ENCODE measurements at regions not wholly inside any gene's neighbourhood (a gene's known extent, or its start where the extent isn't known, plus 50 kb on each side); places are given as distances from the start of the nearest gene placed in this dataset.

DNA sequence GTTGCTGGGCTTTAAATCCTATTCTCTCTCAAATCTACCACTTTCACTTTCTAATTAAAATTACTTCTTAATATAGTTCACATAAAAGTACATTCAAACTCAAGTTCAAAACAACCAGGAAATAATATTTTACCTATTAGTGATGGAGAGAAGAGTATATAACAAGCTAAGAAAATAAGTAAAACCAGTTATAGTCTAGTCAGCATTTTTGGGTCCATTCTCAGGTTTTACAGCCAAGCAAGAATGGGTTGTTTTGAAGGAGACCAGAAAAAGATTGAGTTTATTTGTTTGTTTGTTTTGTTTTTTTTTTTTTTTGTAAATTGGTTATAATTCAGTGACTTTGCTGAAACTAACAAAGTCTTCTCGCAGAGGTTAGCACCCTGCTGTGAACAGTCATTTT is 106.3 kb upstream of the PTPRZ1 start:
- no peak for TF ChIP-seq CTCF (IDR thresholded peaks at IDR 0.05; ENCODE audit: borderline replicate concordance, insufficient read depth, low read depth, low read length)
- H3K4me3 ChIP-seq (ENCODE audit: low read depth, low read length), result no peak overlapping the region

- no peak for TF ChIP-seq CTCF (IDR thresholded peaks at IDR 0.05; ENCODE audit: borderline replicate concordance, insufficient read depth, low read depth, low read length)
- H3K4me3 ChIP-seq (ENCODE audit: low read depth, low read length), result no peak overlapping the region
Observed at GRCh38 chr7:121761399-121761798, 111.6 kb upstream of the PTPRZ1 start.

DNA sequence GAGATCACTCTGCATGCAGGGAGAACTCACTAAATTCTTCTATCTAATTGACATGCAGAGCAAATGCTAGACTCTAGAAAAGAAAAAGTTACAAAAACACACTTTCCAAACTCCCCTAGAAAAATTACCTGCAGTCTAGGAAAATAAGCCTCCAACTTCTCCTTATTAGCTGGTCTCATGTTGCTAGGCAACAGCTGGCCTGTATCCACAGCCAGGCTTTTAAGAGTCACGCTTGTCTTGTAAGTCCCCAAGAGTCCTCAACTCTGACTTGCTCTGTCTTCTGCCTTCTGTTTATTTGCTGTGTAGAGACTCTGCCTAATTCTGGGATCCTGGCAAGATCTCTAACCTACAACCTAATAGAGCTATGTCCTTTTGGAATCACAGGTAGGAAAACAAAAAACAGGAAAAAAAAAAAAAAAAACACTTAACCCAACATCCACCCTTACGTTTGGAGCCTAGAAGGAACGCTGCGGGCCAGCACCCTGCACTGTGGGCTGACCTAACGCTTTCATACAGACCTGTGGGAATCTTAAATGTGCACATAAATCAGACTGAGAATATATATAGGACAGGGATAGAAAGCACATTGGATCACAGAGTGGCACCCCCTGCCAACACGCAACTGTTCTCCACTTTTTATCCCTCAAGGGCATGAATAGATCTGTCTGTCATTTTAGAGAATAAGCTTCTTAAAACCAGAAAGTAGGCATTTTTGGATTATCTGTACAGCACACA is 117.0 kb upstream of the PTPRZ1 start:
- no peak overlapping the region for H3K4me3 ChIP-seq (ENCODE audit: low read depth, low read length)
- no peak for TF ChIP-seq CTCF (IDR thresholded peaks at IDR 0.05; ENCODE audit: borderline replicate concordance, insufficient read depth, low read depth, low read length)

GRCh38 chr7:121755286-121755685 is 117.7 kb upstream of the PTPRZ1 start:
- no peak overlapping the region for H3K4me3 ChIP-seq (ENCODE audit: low read depth, low read length)
- TF ChIP-seq CTCF (IDR thresholded peaks at IDR 0.05; ENCODE audit: borderline replicate concordance, insufficient read depth, low read depth, low read length), result no peak

- no peak overlapping the region for H3K4me3 ChIP-seq (ENCODE audit: low read depth, low read length)
- TF ChIP-seq CTCF (IDR thresholded peaks at IDR 0.05; ENCODE audit: borderline replicate concordance, insufficient read depth, low read depth, low read length), result no peak
Observed at GRCh38 chr7:121753944-121754343, 119.0 kb upstream of the PTPRZ1 start.

DNA sequence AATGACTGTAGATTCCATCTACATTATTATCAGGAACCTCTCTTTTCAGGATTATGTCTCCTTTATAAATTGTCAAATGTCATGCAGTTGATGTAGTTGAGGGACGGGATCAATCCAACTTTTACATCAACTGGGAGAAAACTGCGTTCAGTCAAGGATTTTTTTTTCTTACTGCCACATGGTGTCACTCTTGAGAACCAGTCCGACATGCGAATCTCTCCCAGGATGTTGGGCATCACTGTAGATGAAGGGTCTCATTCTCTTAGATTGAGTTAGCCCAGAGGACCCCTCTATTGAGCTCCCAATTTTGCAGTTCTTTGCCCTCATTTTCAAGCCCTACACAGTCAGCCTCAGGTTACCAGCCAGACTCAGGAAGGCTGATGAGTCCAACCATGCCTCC is 120.3 kb upstream of the PTPRZ1 start:
- no peak overlapping the region for H3K4me3 ChIP-seq (ENCODE audit: low read depth, low read length)
- TF ChIP-seq CTCF (IDR thresholded peaks at IDR 0.05; ENCODE audit: borderline replicate concordance, insufficient read depth, low read depth, low read length), result no peak

DNA sequence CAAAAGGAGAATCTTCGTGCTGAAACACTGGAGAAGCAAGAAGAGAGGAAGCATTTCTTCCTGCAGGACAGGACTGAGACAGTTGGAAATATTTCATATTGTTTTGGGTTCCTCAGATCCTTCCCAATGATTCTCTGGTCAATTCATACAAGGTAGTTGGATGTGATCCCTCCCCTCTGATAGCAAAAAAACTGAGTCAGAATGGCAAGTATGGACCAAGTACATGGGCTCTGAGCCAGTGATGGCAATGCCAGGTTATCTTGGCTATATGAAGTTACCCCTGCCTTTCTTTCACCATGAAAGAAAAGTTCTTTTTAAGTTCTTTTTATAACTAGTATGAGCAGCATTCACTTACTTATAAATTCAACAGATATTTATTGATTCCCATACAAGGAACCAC is 124.4 kb upstream of the PTPRZ1 start:
- TF ChIP-seq CTCF (IDR thresholded peaks at IDR 0.05; ENCODE audit: borderline replicate concordance, insufficient read depth, low read depth, low read length), result no peak
- no peak overlapping the region for H3K4me3 ChIP-seq (ENCODE audit: low read depth, low read length)
